ENCODE measurements at regions not wholly inside any gene's neighbourhood (a gene's known extent, or its start where the extent isn't known, plus 50 kb on each side); places are given as distances from the start of the nearest gene placed in this dataset.

GRCh38 chr4:187516224-187516623 is 479.3 kb upstream of the ZFP42 start:
- TF ChIP-seq SUZ12 (IDR thresholded peaks at IDR 0.05; ENCODE audit: extremely low read depth, insufficient read depth, insufficient read length) (no peak), YY1 (IDR thresholded peaks at IDR 0.05; ENCODE audit: insufficient read depth, insufficient read length) (no peak)

Measured in NT2/D1 (cell line).